ENCODE measurements at regions not wholly inside any gene's neighbourhood (a gene's known extent, or its start where the extent isn't known, plus 50 kb on each side); places are given as distances from the start of the nearest gene placed in this dataset.

DNA sequence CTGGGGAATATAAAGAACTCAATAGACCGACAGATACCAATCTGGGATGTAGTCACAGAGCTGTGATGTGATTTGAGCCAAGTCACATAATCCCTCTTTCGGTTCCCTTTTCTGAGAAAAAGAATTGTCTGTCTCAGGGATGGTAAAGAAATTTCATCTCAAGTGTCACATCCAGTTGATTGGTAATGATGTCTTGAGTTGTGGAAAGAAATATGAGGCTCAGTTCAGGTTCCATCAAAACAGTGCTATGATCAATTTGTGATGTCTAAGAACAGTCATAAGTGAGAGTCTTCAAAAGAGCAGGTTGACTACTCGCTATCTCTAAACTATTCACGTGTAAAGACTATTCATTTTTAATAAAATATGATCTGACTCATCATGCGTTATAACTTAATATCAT is 223.3 kb downstream of the METTL4 start:
- no peak for DNase-seq
- no peak overlapping the region for H3K27ac Mint-ChIP-seq
- H3K9me3 Mint-ChIP-seq = peaks cover 0 to 5% (median 0%) of the 10 kb centered on the region in 6 donors
- H3K36me3 Mint-ChIP-seq = no peaks in the 10 kb centered on the region
- peaks cover 4 to 6% (median 6%) of the 10 kb centered on the region in 3 donors for H3K27me3 Mint-ChIP-seq (ENCODE audit: low read depth in 3 of 3)
- H3K4me3 Mint-ChIP-seq = no peak overlapping the region
- H3K4me1 Mint-ChIP-seq = no peaks in the 10 kb centered on the region

- Mint-ChIP-seq H3K4me1 (no peaks in the 10 kb centered on the region), H3K36me3 (no peaks in the 10 kb centered on the region), H3K27me3 (ENCODE audit: low read depth in 3 of 3) (peaks cover 4 to 6% (median 6%) of the 10 kb centered on the region in 3 donors), H3K4me3 (no peak overlapping the region), H3K9me3 (peaks cover 0 to 5% (median 0%) of the 10 kb centered on the region in 6 donors), H3K27ac (no peak overlapping the region)
- no peak for DNase-seq
Measured at GRCh38 chr18:2351126-2351850, 220.0 kb downstream of the METTL4 start.

DNA sequence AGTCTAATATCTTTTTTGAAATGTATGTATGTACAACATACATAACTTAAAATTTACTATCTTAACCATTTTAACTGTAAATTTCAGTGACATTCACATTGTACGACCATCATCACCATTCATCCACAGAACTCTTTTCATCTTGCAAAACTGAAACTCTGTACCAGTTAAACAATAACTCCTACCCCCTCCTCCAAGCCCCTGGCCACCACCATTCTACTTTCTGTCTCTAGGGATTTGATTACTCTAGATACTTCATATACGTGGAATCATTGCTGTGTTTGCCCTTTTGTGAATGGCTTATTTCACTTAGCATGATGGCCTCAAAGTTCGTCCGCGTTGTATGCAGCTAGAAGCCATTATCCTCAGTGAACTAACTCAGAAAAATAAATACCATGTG is 217.0 kb downstream of the METTL4 start:
- Mint-ChIP-seq H3K27me3 (ENCODE audit: low read depth in 3 of 3) (peaks cover 2 to 6% (median 6%) of the 10 kb centered on the region in 3 donors), H3K27ac (no peak overlapping the region), H3K4me3 (no peak overlapping the region), H3K9me3 (no peaks in the 10 kb centered on the region), H3K36me3 (no peaks in the 10 kb centered on the region), H3K4me1 (no peaks in the 10 kb centered on the region)
- no peak for DNase-seq

GRCh38 chr18:2356906-2357305 is 214.4 kb downstream of the METTL4 start:
- peaks cover 0 to 4% (median 2%) of the 10 kb centered on the region in 3 donors for H3K27me3 Mint-ChIP-seq (ENCODE audit: low read depth in 3 of 3)
- H3K27ac Mint-ChIP-seq = no peak overlapping the region
- no peaks in the 10 kb centered on the region for H3K36me3 Mint-ChIP-seq
- H3K9me3 Mint-ChIP-seq = no peaks in the 10 kb centered on the region
- no peak overlapping the region for H3K4me3 Mint-ChIP-seq
- H3K4me1 Mint-ChIP-seq = no peaks in the 10 kb centered on the region
- DNase-seq = no peak

- peaks cover 0 to 2% (median 0%) of the 10 kb centered on the region in 6 donors for H3K9me3 Mint-ChIP-seq
- no peaks in the 10 kb centered on the region for H3K4me1 Mint-ChIP-seq
- peaks cover 0 to 4% (median 2%) of the 10 kb centered on the region in 3 donors for H3K27me3 Mint-ChIP-seq (ENCODE audit: low read depth in 3 of 3)
- H3K4me3 Mint-ChIP-seq = no peak overlapping the region
- no peaks in the 10 kb centered on the region for H3K36me3 Mint-ChIP-seq
- no peak overlapping the region for H3K27ac Mint-ChIP-seq
- DNase-seq = no peak
Measured at GRCh38 chr18:2360861-2361260, 210.4 kb downstream of the METTL4 start.

GRCh38 chr18:2368102-2368501 is 203.2 kb downstream of the METTL4 start:
- Mint-ChIP-seq H3K27ac (no peak overlapping the region), H3K4me3 (no peak overlapping the region), H3K9me3 (peaks cover 0 to 5% (median 0%) of the 10 kb centered on the region in 6 donors), H3K36me3 (no peaks in the 10 kb centered on the region), H3K27me3 (ENCODE audit: low read depth in 3 of 3) (peaks cover 2 to 6% (median 4%) of the 10 kb centered on the region in 3 donors), H3K4me1 (no peaks in the 10 kb centered on the region)
- no peak for DNase-seq

DNA sequence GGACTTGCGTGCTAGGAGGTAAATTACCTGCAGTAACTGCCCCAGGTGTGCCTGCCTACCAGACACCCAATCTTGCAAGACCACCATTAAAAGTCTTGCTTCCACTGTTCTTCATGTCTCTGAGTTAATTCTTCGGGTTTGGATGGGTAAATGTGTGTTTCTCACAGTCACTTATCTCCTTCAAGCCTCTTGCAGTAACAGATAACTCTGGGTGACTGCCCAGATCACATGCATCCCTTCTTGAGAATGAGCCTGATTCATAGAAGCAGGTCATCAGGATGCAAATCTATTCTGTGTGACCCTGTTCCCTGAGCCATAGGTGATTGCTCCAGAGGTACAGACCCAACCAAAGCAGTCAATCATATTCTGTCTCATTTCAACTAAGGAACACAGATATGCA is 194.6 kb downstream of the METTL4 start:
- H3K4me1 Mint-ChIP-seq = no peaks in the 10 kb centered on the region
- peaks cover 2 to 18% (median 4%) of the 10 kb centered on the region in 3 donors for H3K27me3 Mint-ChIP-seq (ENCODE audit: low read depth in 3 of 3)
- DNase-seq = no peak
- no peaks in the 10 kb centered on the region for H3K36me3 Mint-ChIP-seq
- no peak overlapping the region for H3K4me3 Mint-ChIP-seq
- H3K27ac Mint-ChIP-seq = no peak overlapping the region
- peaks cover 0 to 2% (median 0%) of the 10 kb centered on the region in 6 donors for H3K9me3 Mint-ChIP-seq

GRCh38 chr18:2380101-2380500 is 191.2 kb downstream of the METTL4 start:
- Mint-ChIP-seq H3K4me3 (no peak overlapping the region), H3K9me3 (peaks cover 0 to 2% (median under 1%) of the 10 kb centered on the region in 6 donors), H3K4me1 (no peaks in the 10 kb centered on the region), H3K36me3 (no peaks in the 10 kb centered on the region), H3K27ac (no peak overlapping the region), H3K27me3 (ENCODE audit: low read depth in 3 of 3) (peaks cover 0 to 18% (median 5%) of the 10 kb centered on the region in 3 donors)
- DNase-seq = no peak

GRCh38 chr18:2381539-2381938 is 189.8 kb downstream of the METTL4 start:
- DNase-seq = no peak
- Mint-ChIP-seq H3K36me3 (no peaks in the 10 kb centered on the region), H3K9me3 (peaks cover 2 to 12% (median 4%) of the 10 kb centered on the region in 6 donors), H3K27me3 (ENCODE audit: low read depth in 3 of 3) (peaks cover 0 to 10% (median 6%) of the 10 kb centered on the region in 3 donors), H3K4me1 (no peaks in the 10 kb centered on the region), H3K27ac (no peak overlapping the region), H3K4me3 (no peak overlapping the region)

- Mint-ChIP-seq H3K36me3 (no peaks in the 10 kb centered on the region), H3K9me3 (peaks cover 3 to 21% (median 6%) of the 10 kb centered on the region in 6 donors), H3K27ac (no peak overlapping the region), H3K27me3 (ENCODE audit: low read depth in 3 of 3) (peaks cover 0 to 3% (median 2%) of the 10 kb centered on the region in 3 donors), H3K4me3 (no peak overlapping the region), H3K4me1 (no peaks in the 10 kb centered on the region)
- DNase-seq = no peak
Measured at GRCh38 chr18:2387588-2387987, 183.7 kb downstream of the METTL4 start.

- peaks cover 0 to 4% (median 3%) of the 10 kb centered on the region in 3 donors for H3K27me3 Mint-ChIP-seq (ENCODE audit: low read depth in 3 of 3)
- H3K36me3 Mint-ChIP-seq = no peaks in the 10 kb centered on the region
- H3K27ac Mint-ChIP-seq = no peak overlapping the region
- DNase-seq = no peak
- peaks cover 2 to 20% (median 5%) of the 10 kb centered on the region in 6 donors for H3K9me3 Mint-ChIP-seq
- H3K4me3 Mint-ChIP-seq = no peak overlapping the region
- no peaks in the 10 kb centered on the region for H3K4me1 Mint-ChIP-seq
Measured at GRCh38 chr18:2390158-2390557, 181.1 kb downstream of the METTL4 start.

DNA sequence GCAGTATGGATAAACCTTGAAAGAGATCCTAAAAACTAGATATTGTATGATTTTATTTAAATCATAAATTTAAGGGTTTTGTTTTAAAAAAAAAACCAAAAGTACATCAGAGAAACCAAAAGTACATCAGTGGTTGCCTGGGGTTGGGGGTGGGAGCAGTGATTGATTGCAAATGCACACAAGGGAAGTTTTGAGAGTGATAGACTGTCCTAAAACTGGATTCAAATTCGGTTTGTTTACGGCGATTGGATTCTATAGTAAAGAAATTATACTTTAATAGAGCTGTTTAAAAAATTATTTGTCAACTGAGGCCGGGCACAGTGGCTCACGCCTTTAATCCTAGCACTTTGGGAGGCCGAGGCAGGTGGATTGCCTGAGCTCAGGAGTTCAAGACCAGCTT is 179.8 kb downstream of the METTL4 start:
- no peak for DNase-seq
- no peaks in the 10 kb centered on the region for H3K36me3 Mint-ChIP-seq
- no peak overlapping the region for H3K27ac Mint-ChIP-seq
- peaks cover 0 to 2% (median 2%) of the 10 kb centered on the region in 3 donors for H3K27me3 Mint-ChIP-seq (ENCODE audit: low read depth in 3 of 3)
- H3K4me3 Mint-ChIP-seq = no peak overlapping the region
- no peaks in the 10 kb centered on the region for H3K4me1 Mint-ChIP-seq
- H3K9me3 Mint-ChIP-seq = peaks cover 0 to 10% (median 4%) of the 10 kb centered on the region in 6 donors

DNA sequence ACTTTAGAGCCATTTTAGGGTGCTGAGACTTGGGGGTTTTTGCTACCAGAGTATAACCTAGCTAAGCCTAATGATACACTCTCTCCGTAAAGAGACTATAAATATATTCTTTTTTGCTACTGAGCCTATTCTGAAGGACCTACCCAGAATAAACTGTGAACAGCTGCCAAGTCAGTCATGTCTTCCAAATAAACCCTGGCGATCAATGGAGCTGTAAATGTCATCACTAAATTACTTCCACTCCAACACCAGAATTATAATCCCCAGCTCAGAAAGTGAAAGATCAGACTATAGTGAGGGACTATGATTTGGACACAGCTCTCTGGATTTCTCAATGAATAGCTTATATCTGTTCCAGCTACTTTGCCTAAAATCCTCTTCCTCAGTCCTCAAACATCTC is 178.9 kb downstream of the METTL4 start:
- Mint-ChIP-seq H3K4me3 (no peak overlapping the region), H3K27me3 (ENCODE audit: low read depth in 3 of 3) (peaks cover 0 to 2% (median 2%) of the 10 kb centered on the region in 3 donors), H3K9me3 (peaks cover 0 to 4% (median 1%) of the 10 kb centered on the region in 6 donors), H3K27ac (no peak overlapping the region), H3K36me3 (no peaks in the 10 kb centered on the region), H3K4me1 (no peaks in the 10 kb centered on the region)
- DNase-seq = no peak

DNA sequence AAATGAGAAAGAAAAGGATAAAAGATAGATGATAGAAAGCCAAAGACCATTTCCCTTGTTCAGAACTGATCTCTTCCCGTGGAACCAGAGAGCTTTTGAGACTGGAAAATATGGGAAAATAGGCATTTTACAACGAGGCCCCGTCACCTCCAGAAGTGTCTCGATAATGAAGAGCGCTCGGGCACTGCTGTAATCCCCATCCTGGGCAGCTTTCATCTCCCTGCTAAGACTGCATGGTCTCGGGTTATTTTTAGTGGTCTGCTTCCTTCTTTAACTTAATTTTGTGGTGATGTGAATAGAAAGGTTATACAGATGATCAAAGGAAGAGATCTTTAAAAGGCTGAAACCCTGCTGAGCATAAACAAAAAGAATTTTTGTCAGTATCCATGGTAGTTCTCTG is 176.6 kb downstream of the METTL4 start:
- Mint-ChIP-seq H3K4me3 (no peak overlapping the region), H3K27ac (no peak overlapping the region), H3K9me3 (peaks cover 0 to 2% (median 0%) of the 10 kb centered on the region in 6 donors), H3K36me3 (no peaks in the 10 kb centered on the region), H3K4me1 (no peaks in the 10 kb centered on the region), H3K27me3 (ENCODE audit: low read depth in 3 of 3) (peaks cover 2 to 4% (median 2%) of the 10 kb centered on the region in 3 donors)
- DNase-seq = no peak

All from immature natural killer cell (primary cell).